ENCODE measurements at regions not wholly inside any gene's neighbourhood (a gene's known extent, or its start where the extent isn't known, plus 50 kb on each side); places are given as distances from the start of the nearest gene placed in this dataset.
"Not testable (repeated sequence)": the region's sequence is repeated elsewhere in the genome, so short reads cannot be mapped to it uniquely, and the experiment has no call there.

DNA sequence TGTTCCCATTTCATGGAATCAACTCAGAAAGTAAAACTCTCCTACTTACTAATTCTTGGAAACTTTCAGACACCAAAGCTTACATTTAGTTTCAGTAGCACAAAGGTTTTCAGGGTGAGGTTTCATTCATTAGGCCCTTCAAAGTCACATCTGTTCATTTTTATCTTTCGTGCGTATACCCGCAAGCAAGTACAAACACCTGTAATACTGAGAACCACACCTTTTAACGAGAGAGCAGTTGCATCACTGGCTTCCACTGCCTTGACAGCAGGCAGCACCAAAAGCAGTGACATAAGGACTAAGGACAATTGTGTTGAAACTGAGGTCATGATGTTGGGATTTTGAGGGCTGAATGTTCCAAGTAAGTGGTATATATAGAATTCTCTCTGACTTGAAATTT, 60.5 kb downstream of the GOLGA6L22 start:
- not testable (repeated sequence) for H3K27me3 Mint-ChIP-seq; H3K4me1 Mint-ChIP-seq (ENCODE audit: unreplicated experiment); H3K9me3 Mint-ChIP-seq; H3K4me3 Mint-ChIP-seq; DNase-seq (ENCODE audit: extremely low spot score, unreplicated experiment); H3K27ac Mint-ChIP-seq; H3K36me3 Mint-ChIP-seq

GRCh38 chr15:22526537-22526936, 67.8 kb downstream of the GOLGA6L22 start:
- not testable (repeated sequence) for H3K4me3 Mint-ChIP-seq; H3K4me1 Mint-ChIP-seq (ENCODE audit: unreplicated experiment); H3K27me3 Mint-ChIP-seq; H3K9me3 Mint-ChIP-seq; H3K27ac Mint-ChIP-seq; H3K36me3 Mint-ChIP-seq; DNase-seq (ENCODE audit: extremely low spot score, unreplicated experiment)

DNA sequence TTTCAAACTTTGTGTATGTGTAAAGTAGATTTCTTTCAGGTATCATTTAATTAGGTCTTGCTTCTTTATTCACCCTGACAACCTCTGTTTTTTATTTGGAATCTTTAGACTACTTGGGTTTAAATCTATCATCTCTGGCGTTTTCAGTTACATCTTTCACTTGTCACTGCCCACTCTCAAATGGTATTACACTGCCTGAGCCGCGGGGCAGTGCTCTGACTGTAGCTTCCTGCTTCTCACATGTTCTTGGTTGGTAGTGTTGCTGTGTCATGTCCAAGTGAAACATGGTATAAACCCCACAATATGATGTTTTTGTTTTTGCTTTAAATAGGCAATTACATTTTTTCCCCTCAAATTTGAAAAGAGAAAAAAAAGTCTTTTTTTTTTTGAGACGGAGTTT, 68.3 kb downstream of the GOLGA6L22 start:
- not testable (repeated sequence) for H3K9me3 Mint-ChIP-seq; H3K27ac Mint-ChIP-seq; H3K36me3 Mint-ChIP-seq; H3K4me1 Mint-ChIP-seq (ENCODE audit: unreplicated experiment); H3K27me3 Mint-ChIP-seq; DNase-seq (ENCODE audit: extremely low spot score, unreplicated experiment); H3K4me3 Mint-ChIP-seq

GRCh38 chr15:22529200-22529599, 70.5 kb downstream of the GOLGA6L22 start:
- H3K36me3 Mint-ChIP-seq; H3K9me3 Mint-ChIP-seq; H3K4me3 Mint-ChIP-seq; H3K4me1 Mint-ChIP-seq (ENCODE audit: unreplicated experiment); H3K27ac Mint-ChIP-seq; DNase-seq (ENCODE audit: extremely low spot score, unreplicated experiment); H3K27me3 Mint-ChIP-seq: not testable (repeated sequence)

- H3K36me3 Mint-ChIP-seq; H3K27ac Mint-ChIP-seq; H3K4me3 Mint-ChIP-seq; H3K4me1 Mint-ChIP-seq (ENCODE audit: unreplicated experiment); DNase-seq (ENCODE audit: extremely low spot score, unreplicated experiment); H3K27me3 Mint-ChIP-seq; H3K9me3 Mint-ChIP-seq: not testable (repeated sequence)
Observed at GRCh38 chr15:22559701-22560100, 101.0 kb downstream of the GOLGA6L22 start.

GRCh38 chr15:22561716-22562115, 103.0 kb downstream of the GOLGA6L22 start:
- H3K4me3 Mint-ChIP-seq; DNase-seq (ENCODE audit: extremely low spot score, unreplicated experiment); H3K9me3 Mint-ChIP-seq; H3K27me3 Mint-ChIP-seq; H3K27ac Mint-ChIP-seq; H3K36me3 Mint-ChIP-seq; H3K4me1 Mint-ChIP-seq (ENCODE audit: unreplicated experiment): not testable (repeated sequence)

DNA sequence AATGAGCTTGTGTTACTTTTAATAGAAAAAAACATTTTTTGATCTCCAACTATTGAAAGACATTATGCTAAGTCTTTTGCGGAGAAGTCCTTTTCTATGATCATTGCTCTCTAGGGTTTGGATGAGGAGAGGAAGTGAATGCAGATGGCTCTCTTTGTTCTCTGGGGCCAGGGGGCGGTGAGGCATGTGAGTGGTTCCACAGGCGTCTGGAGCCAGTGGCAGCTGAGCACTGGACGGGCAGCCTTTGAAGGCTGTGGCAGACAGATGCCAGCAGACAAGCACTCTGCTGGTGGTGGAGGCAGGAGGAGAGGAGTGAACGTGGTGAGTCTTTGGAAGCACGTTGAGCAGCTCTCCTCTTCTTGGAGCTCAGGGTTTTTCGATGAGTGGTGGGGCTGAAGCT, 107.8 kb downstream of the GOLGA6L22 start:
- H3K36me3 Mint-ChIP-seq; H3K4me1 Mint-ChIP-seq (ENCODE audit: unreplicated experiment); H3K27me3 Mint-ChIP-seq; H3K4me3 Mint-ChIP-seq; H3K27ac Mint-ChIP-seq; DNase-seq (ENCODE audit: extremely low spot score, unreplicated experiment); H3K9me3 Mint-ChIP-seq: not testable (repeated sequence)

GRCh38 chr15:22569486-22569885, 110.8 kb downstream of the GOLGA6L22 start:
- not testable (repeated sequence) for H3K4me1 Mint-ChIP-seq (ENCODE audit: unreplicated experiment); H3K9me3 Mint-ChIP-seq; DNase-seq (ENCODE audit: extremely low spot score, unreplicated experiment); H3K27ac Mint-ChIP-seq; H3K36me3 Mint-ChIP-seq; H3K27me3 Mint-ChIP-seq; H3K4me3 Mint-ChIP-seq

GRCh38 chr15:22572152-22572735, 113.5 kb downstream of the GOLGA6L22 start:
- H3K27ac Mint-ChIP-seq; H3K4me1 Mint-ChIP-seq (ENCODE audit: unreplicated experiment); H3K36me3 Mint-ChIP-seq; H3K4me3 Mint-ChIP-seq; H3K9me3 Mint-ChIP-seq; DNase-seq (ENCODE audit: extremely low spot score, unreplicated experiment); H3K27me3 Mint-ChIP-seq: not testable (repeated sequence)

DNA sequence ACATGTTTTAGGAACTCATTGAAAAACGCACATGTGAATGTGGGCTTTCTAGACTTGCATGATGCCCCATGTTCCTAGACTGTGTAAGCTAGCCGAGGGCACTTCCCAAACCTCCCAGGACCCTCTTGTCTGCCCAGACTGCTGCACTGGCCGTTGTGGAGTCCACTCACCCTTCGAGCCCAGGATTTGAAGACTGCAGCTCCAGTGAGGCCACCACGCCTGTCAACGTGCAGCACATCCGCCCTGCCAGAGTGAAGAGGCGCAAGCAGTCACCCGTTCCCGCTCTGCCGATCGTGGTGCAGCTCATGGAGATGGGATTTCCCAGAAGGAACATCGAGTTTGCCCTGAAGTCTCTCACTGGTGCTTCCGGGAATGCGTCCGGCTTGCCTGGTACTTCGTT, 114.1 kb downstream of the GOLGA6L22 start:
- H3K4me1 Mint-ChIP-seq (ENCODE audit: unreplicated experiment); H3K4me3 Mint-ChIP-seq; H3K36me3 Mint-ChIP-seq; H3K27me3 Mint-ChIP-seq; H3K27ac Mint-ChIP-seq; H3K9me3 Mint-ChIP-seq; DNase-seq (ENCODE audit: extremely low spot score, unreplicated experiment): not testable (repeated sequence)

- H3K27ac Mint-ChIP-seq; H3K9me3 Mint-ChIP-seq; H3K4me1 Mint-ChIP-seq (ENCODE audit: unreplicated experiment); H3K36me3 Mint-ChIP-seq; H3K27me3 Mint-ChIP-seq; DNase-seq (ENCODE audit: extremely low spot score, unreplicated experiment); H3K4me3 Mint-ChIP-seq: not testable (repeated sequence)
Observed at GRCh38 chr15:22577828-22578227, 119.1 kb downstream of the GOLGA6L22 start.

GRCh38 chr15:22579213-22579612, 120.5 kb downstream of the GOLGA6L22 start:
- H3K4me3 Mint-ChIP-seq; H3K27ac Mint-ChIP-seq; H3K9me3 Mint-ChIP-seq; H3K27me3 Mint-ChIP-seq; H3K4me1 Mint-ChIP-seq (ENCODE audit: unreplicated experiment); H3K36me3 Mint-ChIP-seq; DNase-seq (ENCODE audit: extremely low spot score, unreplicated experiment): not testable (repeated sequence)

GRCh38 chr15:22587391-22587790, 128.7 kb downstream of the GOLGA6L22 start:
- H3K36me3 Mint-ChIP-seq; H3K9me3 Mint-ChIP-seq; H3K4me3 Mint-ChIP-seq; H3K4me1 Mint-ChIP-seq (ENCODE audit: unreplicated experiment); DNase-seq (ENCODE audit: extremely low spot score, unreplicated experiment); H3K27ac Mint-ChIP-seq; H3K27me3 Mint-ChIP-seq: not testable (repeated sequence)

DNA sequence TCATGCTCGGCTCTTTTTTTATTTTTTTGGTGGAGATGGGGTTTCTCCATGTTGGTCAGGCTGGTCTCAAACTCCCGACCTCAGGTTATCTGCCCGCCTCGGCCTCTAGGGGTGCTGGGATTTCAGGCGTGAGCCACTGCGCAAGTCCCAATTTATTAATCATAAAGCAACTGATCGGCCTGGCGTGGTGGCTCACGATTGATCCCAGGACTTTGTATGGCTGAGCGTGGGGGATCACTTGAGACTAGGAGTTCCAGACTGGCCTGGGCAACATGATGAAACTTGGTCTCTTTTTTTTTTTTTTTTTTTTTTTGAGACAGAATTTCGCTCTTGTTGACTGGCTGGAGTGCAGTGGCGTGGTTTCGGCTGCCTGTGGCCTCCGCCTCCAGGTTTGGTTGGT, 139.8 kb downstream of the GOLGA6L22 start:
- not testable (repeated sequence) for H3K36me3 Mint-ChIP-seq; H3K27me3 Mint-ChIP-seq; H3K4me3 Mint-ChIP-seq; H3K27ac Mint-ChIP-seq; DNase-seq (ENCODE audit: extremely low spot score, unreplicated experiment); H3K4me1 Mint-ChIP-seq (ENCODE audit: unreplicated experiment); H3K9me3 Mint-ChIP-seq
